ENCODE measurements at regions not wholly inside any gene's neighbourhood (a gene's known extent, or its start where the extent isn't known, plus 50 kb on each side); places are given as distances from the start of the nearest gene placed in this dataset.

DNA sequence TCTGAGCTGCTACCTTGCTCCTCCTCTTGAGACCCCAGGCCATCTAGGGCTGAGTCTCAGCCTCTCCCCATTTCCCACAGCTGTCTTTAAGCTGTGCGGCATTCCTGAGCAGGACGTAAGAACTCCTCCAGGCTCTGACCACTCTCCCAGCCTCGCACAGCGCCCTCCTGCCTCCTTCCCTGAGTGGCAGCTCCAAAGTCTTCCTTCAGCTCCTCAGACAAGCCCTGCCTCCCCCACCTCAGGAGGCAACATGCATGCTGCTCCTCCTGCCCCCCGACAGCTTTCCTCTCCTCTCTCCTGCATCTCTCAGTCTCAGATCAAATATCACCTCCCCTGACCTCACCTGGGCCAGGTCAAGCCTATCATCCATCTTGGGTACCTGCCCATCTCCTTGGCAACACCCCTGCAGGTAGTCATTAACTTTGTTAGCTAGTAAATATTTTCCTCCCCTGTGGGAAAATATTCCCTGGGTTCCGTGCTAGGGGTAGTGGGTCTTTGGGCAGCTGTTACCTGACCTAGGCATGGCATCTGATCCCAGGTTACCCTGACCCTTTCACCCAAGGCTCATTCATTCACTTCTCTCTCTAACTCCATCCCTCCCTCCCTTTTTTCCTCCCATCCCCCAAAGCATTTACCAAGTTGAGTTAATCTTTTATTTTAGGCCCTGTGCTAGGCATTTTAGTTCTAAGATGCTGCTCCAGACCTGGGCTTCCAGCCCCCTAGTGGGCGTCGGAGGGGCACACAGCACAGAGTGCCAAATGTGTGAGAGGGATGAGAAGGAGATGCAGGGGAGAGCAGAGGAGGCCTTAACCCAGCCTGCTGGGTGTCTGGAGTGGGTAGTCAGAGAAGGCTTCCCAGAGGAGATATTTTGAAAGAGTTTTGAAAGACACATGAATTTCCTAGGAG lies 419.9 kb downstream of the PTPRU start:
- Histone ChIP-seq H2AFZ (ENCODE audit: low read depth, low read length, poor library complexity, severe bottlenecking) (no peak overlapping the region), H3K4me1 (ENCODE audit: control insufficient read depth in 1 of 2, insufficient read depth in 2 of 2, low read length in 2 of 2) (no peaks in the 10 kb centered on the region), H3K27me3 (ENCODE audit: insufficient read depth, low read length) (no peaks in the 10 kb centered on the region), H3K9me2 (ENCODE audit: insufficient read depth) (no peaks in the 10 kb centered on the region), H3K4me3 (replicated peaks in 1 of 2; ENCODE audit: low read depth in 1 of 2, low read length in 2 of 2) (no peak overlapping the region), H3K4me2 (ENCODE audit: low read length) (no peak overlapping the region), H3K27ac (ENCODE audit: low read depth, low read length) (no peak overlapping the region), H3K79me2 (ENCODE audit: insufficient read depth, low read length) (no peaks in the 10 kb centered on the region), H3K36me3 (ENCODE audit: control insufficient read depth in 1 of 2, insufficient read depth in 2 of 2, low read length in 2 of 2) (no peaks in the 10 kb centered on the region), H3K9ac (ENCODE audit: low read length) (no peak overlapping the region), H3K9me3 (ENCODE audit: control insufficient read depth in 1 of 2, insufficient read depth in 1 of 2, low read depth in 1 of 2, low read length in 2 of 2) (no peaks in the 10 kb centered on the region), H4K20me1 (ENCODE audit: insufficient read depth) (no peaks in the 10 kb centered on the region)
- ATAC-seq (peak; percentile 88), DNase-seq (ENCODE audit: low read depth, low spot score) (no peak)
- no TSS peak for BruUV-seq (replicated peaks)
- TF ChIP-seq EZH2 (IDR thresholded peaks at IDR 0.05) = no peak
- TF ChIP-seq, protein P1, sequence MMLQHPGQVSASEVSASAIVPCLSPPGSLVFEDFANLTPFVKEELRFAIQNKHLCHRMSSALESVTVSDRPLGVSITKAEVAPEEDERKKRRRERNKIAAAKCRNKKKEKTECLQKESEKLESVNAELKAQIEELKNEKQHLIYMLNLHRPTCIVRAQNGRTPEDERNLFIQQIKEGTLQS (IDR thresholded peaks at IDR 0.05) = no peak
- peak; percentile 47; the same call in 1 of the 2 replicates for TF ChIP-seq RAD21 (IDR thresholded peaks at IDR 0.05; ENCODE audit: low read depth)
- TF ChIP-seq, protein P2, sequence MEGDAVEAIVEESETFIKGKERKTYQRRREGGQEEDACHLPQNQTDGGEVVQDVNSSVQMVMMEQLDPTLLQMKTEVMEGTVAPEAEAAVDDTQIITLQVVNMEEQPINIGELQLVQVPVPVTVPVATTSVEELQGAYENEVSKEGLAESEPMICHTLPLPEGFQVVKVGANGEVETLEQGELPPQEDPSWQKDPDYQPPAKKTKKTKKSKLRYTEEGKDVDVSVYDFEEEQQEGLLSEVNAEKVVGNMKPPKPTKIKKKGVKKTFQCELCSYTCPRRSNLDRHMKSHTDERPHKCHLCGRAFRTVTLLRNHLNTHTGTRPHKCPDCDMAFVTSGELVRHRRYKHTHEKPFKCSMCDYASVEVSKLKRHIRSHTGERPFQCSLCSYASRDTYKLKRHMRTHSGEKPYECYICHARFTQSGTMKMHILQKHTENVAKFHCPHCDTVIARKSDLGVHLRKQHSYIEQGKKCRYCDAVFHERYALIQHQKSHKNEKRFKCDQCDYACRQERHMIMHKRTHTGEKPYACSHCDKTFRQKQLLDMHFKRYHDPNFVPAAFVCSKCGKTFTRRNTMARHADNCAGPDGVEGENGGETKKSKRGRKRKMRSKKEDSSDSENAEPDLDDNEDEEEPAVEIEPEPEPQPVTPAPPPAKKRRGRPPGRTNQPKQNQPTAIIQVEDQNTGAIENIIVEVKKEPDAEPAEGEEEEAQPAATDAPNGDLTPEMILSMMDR (IDR thresholded peaks at IDR 0.05 in 2 of 3, conservative IDR thresholded peaks at IDR 0.05 in 1 of 3; ENCODE audit: borderline replicate concordance in 1 of 3, insufficient read depth in 1 of 3, low read depth in 2 of 3, low read length in 2 of 3) = peak in 2 of 3 experiments; percentile 70 to 77; a peak in 4 of 6 replicates
- RAD21 ChIA-PET (ENCODE audit: low non-redundant PET in 1 of 2, low total read pairs in 2 of 2, uncharacterized antibody in 2 of 2, unreplicated experiment in 2 of 2) = no interaction called here
- CTCF ChIA-PET = no interaction called here
- POLR2A ChIA-PET = no interaction called here
- intact Hi-C loops (cut with micrococcal nuclease) = no loop called here

DNA sequence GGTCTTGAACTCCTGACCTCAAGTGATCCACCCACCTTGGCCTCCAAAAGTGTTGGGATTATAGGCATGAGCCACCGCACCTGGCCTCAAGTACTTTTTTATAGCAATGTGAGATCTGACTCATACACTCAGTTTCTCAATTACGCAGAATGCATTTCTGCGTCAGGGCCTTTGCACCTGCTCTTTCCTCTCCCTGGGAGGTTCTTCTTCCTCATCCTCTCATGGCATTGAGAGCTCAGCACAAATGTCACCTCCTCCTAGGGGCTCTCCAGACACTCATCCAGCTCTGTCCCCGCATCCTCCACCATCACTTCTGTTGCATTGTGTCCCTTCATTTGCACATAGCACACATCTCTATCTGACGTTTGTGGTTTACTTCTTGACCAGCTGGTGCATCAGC lies 418.8 kb downstream of the PTPRU start:
- peaks cover 0 to 1% of the 10 kb centered on the region in 2 experiments; a peak in 1 of 4 replicates for H3K4me1 ChIP-seq (ENCODE audit: control insufficient read depth in 1 of 2, insufficient read depth in 2 of 2, low read length in 2 of 2)
- CTCF ChIA-PET = no interaction called here
- DNase-seq (ENCODE audit: low read depth, low spot score) (no peak), ATAC-seq (no peak)
- no peaks in the 10 kb centered on the region for H4K20me1 ChIP-seq (ENCODE audit: insufficient read depth)
- H3K36me3 ChIP-seq (ENCODE audit: control insufficient read depth in 1 of 2, insufficient read depth in 2 of 2, low read length in 2 of 2) = no peaks in the 10 kb centered on the region
- no peaks in the 10 kb centered on the region for H3K27me3 ChIP-seq (ENCODE audit: insufficient read depth, low read length)
- no peaks in the 10 kb centered on the region for H3K79me2 ChIP-seq (ENCODE audit: insufficient read depth, low read length)
- H3K27ac ChIP-seq (ENCODE audit: low read depth, low read length) = no peak overlapping the region
- H2AFZ ChIP-seq (ENCODE audit: low read depth, low read length, poor library complexity, severe bottlenecking) = no peak overlapping the region
- no peak overlapping the region for H3K9ac ChIP-seq (ENCODE audit: low read length)
- H3K4me3 ChIP-seq (replicated peaks in 1 of 2; ENCODE audit: low read depth in 1 of 2, low read length in 2 of 2) = no peak overlapping the region
- POLR2A ChIA-PET = no interaction called here
- H3K4me2 ChIP-seq (ENCODE audit: low read length) = no peak overlapping the region
- no TSS peak for BruUV-seq (replicated peaks)
- intact Hi-C loops (cut with micrococcal nuclease) = no loop called here
- RAD21 ChIA-PET (ENCODE audit: low non-redundant PET in 1 of 2, low total read pairs in 2 of 2, uncharacterized antibody in 2 of 2, unreplicated experiment in 2 of 2) = no interaction called here
- H3K9me3 ChIP-seq (ENCODE audit: control insufficient read depth in 1 of 2, insufficient read depth in 1 of 2, low read depth in 1 of 2, low read length in 2 of 2) = no peaks in the 10 kb centered on the region
- no peaks in the 10 kb centered on the region for H3K9me2 ChIP-seq (ENCODE audit: insufficient read depth)
- TF ChIP-seq JUND (IDR thresholded peaks at IDR 0.05) (no peak), EZH2 (IDR thresholded peaks at IDR 0.05) (no peak), EGR1 (IDR thresholded peaks at IDR 0.05; ENCODE audit: low read depth) (no peak), ZNF274 (IDR thresholded peaks at IDR 0.05; ENCODE audit: low read depth, low read length) (no peak), RAD21 (IDR thresholded peaks at IDR 0.05; ENCODE audit: low read depth) (no peak), ELF1 (IDR thresholded peaks at IDR 0.05; ENCODE audit: borderline replicate concordance, low read depth) (no peak), CEBPB (IDR thresholded peaks at IDR 0.05; ENCODE audit: low read depth) (no peak)
- TF ChIP-seq, protein P1 (IDR thresholded peaks at IDR 0.05) = no peak
- TF ChIP-seq, protein P3, sequence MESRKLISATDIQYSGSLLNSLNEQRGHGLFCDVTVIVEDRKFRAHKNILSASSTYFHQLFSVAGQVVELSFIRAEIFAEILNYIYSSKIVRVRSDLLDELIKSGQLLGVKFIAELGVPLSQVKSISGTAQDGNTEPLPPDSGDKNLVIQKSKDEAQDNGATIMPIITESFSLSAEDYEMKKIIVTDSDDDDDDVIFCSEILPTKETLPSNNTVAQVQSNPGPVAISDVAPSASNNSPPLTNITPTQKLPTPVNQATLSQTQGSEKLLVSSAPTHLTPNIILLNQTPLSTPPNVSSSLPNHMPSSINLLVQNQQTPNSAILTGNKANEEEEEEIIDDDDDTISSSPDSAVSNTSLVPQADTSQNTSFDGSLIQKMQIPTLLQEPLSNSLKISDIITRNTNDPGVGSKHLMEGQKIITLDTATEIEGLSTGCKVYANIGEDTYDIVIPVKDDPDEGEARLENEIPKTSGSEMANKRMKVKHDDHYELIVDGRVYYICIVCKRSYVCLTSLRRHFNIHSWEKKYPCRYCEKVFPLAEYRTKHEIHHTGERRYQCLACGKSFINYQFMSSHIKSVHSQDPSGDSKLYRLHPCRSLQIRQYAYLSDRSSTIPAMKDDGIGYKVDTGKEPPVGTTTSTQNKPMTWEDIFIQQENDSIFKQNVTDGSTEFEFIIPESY (IDR thresholded peaks at IDR 0.05; ENCODE audit: extremely low read depth, insufficient replicate concordance, low read length) = no peak
- TF ChIP-seq, protein P2 (IDR thresholded peaks at IDR 0.05 in 2 of 3, conservative IDR thresholded peaks at IDR 0.05 in 1 of 3; ENCODE audit: borderline replicate concordance in 1 of 3, insufficient read depth in 1 of 3, low read depth in 2 of 3, low read length in 2 of 3) = no peak

Data from HCT116 (cell line).